GM23338 (cell line): ENCODE measurements at regions not wholly inside any gene's neighbourhood (a gene's known extent, or its start where the extent isn't known, plus 50 kb on each side); places are given as distances from the start of the nearest gene placed in this dataset.

Experiments
- ATAC-seq: fragments of 200-7000 bp; cut with Tn5 transposase; 3 replicates; pipeline ENCODE4 v1.9.1; 2020
- DNase-seq: peaks from one replicate; pipeline ENCODE4 v3.0.0-alpha.2; 2015; ENCODE audit warnings: low spot score
- H2AFZ ChIP-seq: fragments of 200-600 bp; sonication (generic); 2 replicates; pipeline ENCODE4 v1.8.0; 2016; ENCODE audit warnings: antibody characterized with exemption, mild to moderate bottlenecking, moderate library complexity
- H3F3A ChIP-seq: fragments of 200-600 bp; sonication (generic); replicated peaks from 2 replicates; pipeline ENCODE4 v1.8.0; 2017; ENCODE audit warnings: antibody characterized with exemption, mixed run types, low read depth
- H3K27ac ChIP-seq: fragments of 200-600 bp; sonication (generic); 2 replicates; pipeline ENCODE4 v1.6.1; 2016; ENCODE audit warnings: low read depth
- H3K27me3 ChIP-seq: fragments of 200-600 bp; sonication (generic); 2 replicates; pipeline ENCODE4 v1.8.0; 2016; ENCODE audit warnings: mild to moderate bottlenecking, mixed run types, moderate library complexity; ENCODE audit not compliant: insufficient read depth
- H3K36me3 ChIP-seq: fragments of 200-600 bp; sonication (generic); 2 replicates; pipeline ENCODE4 v1.8.0; 2016; ENCODE audit warnings: mild to moderate bottlenecking; ENCODE audit not compliant: insufficient read depth
- H3K4me1 ChIP-seq: fragments of 200-600 bp; sonication (generic); 2 replicates; pipeline ENCODE4 v1.8.0; 2016; ENCODE audit warnings: mild to moderate bottlenecking, moderate library complexity; ENCODE audit not compliant: insufficient read depth
- H3K4me2 ChIP-seq: fragments of 200-600 bp; sonication (generic); 2 replicates; pipeline ENCODE4 v1.7.1; 2017; ENCODE audit warnings: mixed run types
- H3K4me3 ChIP-seq: fragments of 200-600 bp; sonication (generic); 2 replicates; pipeline ENCODE4 v1.6.1; 2016; ENCODE audit warnings: mixed run types
- H3K79me2 ChIP-seq: fragments of 200-600 bp; sonication (generic); replicated peaks from 2 replicates; pipeline ENCODE4 v1.8.0; 2017; ENCODE audit warnings: mild to moderate bottlenecking; ENCODE audit not compliant: insufficient read depth
- H3K9me2 ChIP-seq: fragments of 200-600 bp; sonication (generic); 2 replicates; pipeline ENCODE4 v1.8.0; 2017; ENCODE audit not compliant: insufficient read depth
- H4K20me1 ChIP-seq: fragments of 200-600 bp; sonication (generic); replicated peaks from 2 replicates; pipeline ENCODE4 v1.8.0; 2017; ENCODE audit warnings: mild to moderate bottlenecking; ENCODE audit not compliant: insufficient read depth
- H3K27ac Mint-ChIP-seq: 2 replicates; pipeline ENCODE4 v1.8.0; 2020; ENCODE audit warnings: inconsistent platforms, mild to moderate bottlenecking, moderate library complexity, mixed read lengths
- H3K27me3 Mint-ChIP-seq: 3 replicates; pipeline ENCODE4 v1.8.0; 2022; ENCODE audit warnings: low read depth, mild to moderate bottlenecking, moderate library complexity, mixed read lengths, inconsistent platforms; ENCODE audit not compliant: insufficient read depth, poor library complexity
- H3K36me3 Mint-ChIP-seq: 3 replicates; pipeline ENCODE4 v1.8.0; 2021; ENCODE audit warnings: low read depth, mild to moderate bottlenecking, inconsistent platforms, moderate library complexity, mixed read lengths
- H3K4me1 Mint-ChIP-seq: 3 replicates; pipeline ENCODE4 v1.8.0; 2020; ENCODE audit warnings: mild to moderate bottlenecking, inconsistent platforms, mixed read lengths
- H3K4me3 Mint-ChIP-seq: 3 replicates; pipeline ENCODE4 v1.8.0; 2021; ENCODE audit warnings: moderate library complexity, mild to moderate bottlenecking, inconsistent platforms, mixed read lengths
- H3K9me3 Mint-ChIP-seq: 3 replicates; pipeline ENCODE4 v1.8.0; 2020; ENCODE audit warnings: moderate library complexity, mild to moderate bottlenecking, inconsistent platforms, mixed read lengths
- CREB1 ChIP-seq: fragments of 250-450 bp; sonication (Bioruptor Pico); IDR thresholded peaks from 2 replicates; pipeline ENCODE4 v1.5.0; 2020; ENCODE audit warnings: low read depth, mild to moderate bottlenecking, moderate library complexity
- EZH2 ChIP-seq: fragments of 200-600 bp; sonication (generic); IDR thresholded peaks from one replicate; pipeline ENCODE4 v1.8.0; 2017; ENCODE audit warnings: antibody characterized with exemption, mild to moderate bottlenecking, low read depth; ENCODE audit not compliant: unreplicated experiment
- EZH2phosphoT487 ChIP-seq: fragments of 200-600 bp; sonication (generic); IDR thresholded peaks from one replicate; pipeline ENCODE4 v1.8.1; 2018; ENCODE audit warnings: antibody characterized with exemption; ENCODE audit not compliant: unreplicated experiment
- NANOG ChIP-seq: IDR thresholded peaks from 2 replicates; pipeline ENCODE4 v1.6.1; 2016; ENCODE audit warnings: antibody characterized with exemption, borderline replicate concordance
- POLR2AphosphoS5 ChIP-seq: IDR thresholded peaks from 2 replicates; pipeline ENCODE4 v1.6.1; 2016; ENCODE audit warnings: antibody characterized with exemption, low read depth
- STAT1 ChIP-seq: IDR thresholded peaks from one replicate; pipeline ENCODE4 v1.6.1; 2016; ENCODE audit warnings: antibody characterized with exemption; ENCODE audit not compliant: unreplicated experiment
- ZNF114 ChIP-seq: fragments of 250-450 bp; sonication (Bioruptor Pico); IDR thresholded peaks from 2 replicates; pipeline ENCODE4 v1.5.0; 2020; ENCODE audit warnings: mild to moderate bottlenecking, moderate library complexity
- ZNF331 ChIP-seq: fragments of 250-450 bp; sonication (Bioruptor Pico); IDR thresholded peaks from 2 replicates; pipeline ENCODE4 v1.5.0; 2020; ENCODE audit warnings: low read depth, mild to moderate bottlenecking, moderate library complexity
- TF ChIP-seq, protein P1 (sequence below), 2 experiments: fragments of 200-600 bp in 1 of 2; sonication (generic) in 1 of 2; conservative IDR thresholded peaks; 2 replicates each; pipeline versions ENCODE4 v1.5.1 to v1.6.1; 2016 to 2017; ENCODE audit warnings: antibody characterized with exemption in 2 of 2, low read depth in 2 of 2, mild to moderate bottlenecking in 2 of 2, moderate library complexity in 1 of 2
- TF ChIP-seq, protein P2 (sequence below): IDR thresholded peaks from one replicate; pipeline ENCODE4 v1.6.1; 2018; ENCODE audit warnings: antibody characterized with exemption; ENCODE audit not compliant: unreplicated experiment
- TF ChIP-seq, protein P3 (sequence below): IDR thresholded peaks from 2 replicates; pipeline ENCODE4 v1.6.1; 2016; ENCODE audit warnings: antibody characterized with exemption

DNA sequence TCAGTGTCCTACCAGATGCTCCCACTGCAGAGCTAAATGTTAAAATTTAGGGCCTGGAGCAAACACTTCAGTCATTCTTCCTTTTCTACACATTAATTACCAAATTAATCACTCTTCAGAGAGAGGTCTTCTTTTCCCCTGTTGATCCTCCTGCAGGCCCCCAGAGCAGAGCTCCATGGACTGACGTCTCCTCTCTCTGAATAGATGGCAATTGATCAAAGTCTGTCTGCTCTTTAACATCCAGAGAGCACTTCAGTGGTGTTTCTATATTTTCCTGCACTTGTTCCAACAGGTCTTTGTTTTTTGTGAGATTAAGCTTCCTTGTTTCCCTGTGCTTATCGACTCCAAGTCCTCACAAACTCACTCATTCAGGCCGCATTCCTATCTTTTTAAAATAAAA is 239.3 kb downstream of the SIPA1L2 start:
- no peak for TF ChIP-seq CREB1 (CRISPR knock-in tag)
- TF ChIP-seq, protein P1, sequence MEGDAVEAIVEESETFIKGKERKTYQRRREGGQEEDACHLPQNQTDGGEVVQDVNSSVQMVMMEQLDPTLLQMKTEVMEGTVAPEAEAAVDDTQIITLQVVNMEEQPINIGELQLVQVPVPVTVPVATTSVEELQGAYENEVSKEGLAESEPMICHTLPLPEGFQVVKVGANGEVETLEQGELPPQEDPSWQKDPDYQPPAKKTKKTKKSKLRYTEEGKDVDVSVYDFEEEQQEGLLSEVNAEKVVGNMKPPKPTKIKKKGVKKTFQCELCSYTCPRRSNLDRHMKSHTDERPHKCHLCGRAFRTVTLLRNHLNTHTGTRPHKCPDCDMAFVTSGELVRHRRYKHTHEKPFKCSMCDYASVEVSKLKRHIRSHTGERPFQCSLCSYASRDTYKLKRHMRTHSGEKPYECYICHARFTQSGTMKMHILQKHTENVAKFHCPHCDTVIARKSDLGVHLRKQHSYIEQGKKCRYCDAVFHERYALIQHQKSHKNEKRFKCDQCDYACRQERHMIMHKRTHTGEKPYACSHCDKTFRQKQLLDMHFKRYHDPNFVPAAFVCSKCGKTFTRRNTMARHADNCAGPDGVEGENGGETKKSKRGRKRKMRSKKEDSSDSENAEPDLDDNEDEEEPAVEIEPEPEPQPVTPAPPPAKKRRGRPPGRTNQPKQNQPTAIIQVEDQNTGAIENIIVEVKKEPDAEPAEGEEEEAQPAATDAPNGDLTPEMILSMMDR (conservative IDR thresholded peaks at IDR 0.05; ENCODE audit: low read depth in 2 of 2), result no peak
- no peak for TF ChIP-seq STAT1
- TF ChIP-seq ZNF114 (CRISPR knock-in tag), result no peak
- no peak for TF ChIP-seq EZH2phosphoT487
- TF ChIP-seq, protein P2, sequence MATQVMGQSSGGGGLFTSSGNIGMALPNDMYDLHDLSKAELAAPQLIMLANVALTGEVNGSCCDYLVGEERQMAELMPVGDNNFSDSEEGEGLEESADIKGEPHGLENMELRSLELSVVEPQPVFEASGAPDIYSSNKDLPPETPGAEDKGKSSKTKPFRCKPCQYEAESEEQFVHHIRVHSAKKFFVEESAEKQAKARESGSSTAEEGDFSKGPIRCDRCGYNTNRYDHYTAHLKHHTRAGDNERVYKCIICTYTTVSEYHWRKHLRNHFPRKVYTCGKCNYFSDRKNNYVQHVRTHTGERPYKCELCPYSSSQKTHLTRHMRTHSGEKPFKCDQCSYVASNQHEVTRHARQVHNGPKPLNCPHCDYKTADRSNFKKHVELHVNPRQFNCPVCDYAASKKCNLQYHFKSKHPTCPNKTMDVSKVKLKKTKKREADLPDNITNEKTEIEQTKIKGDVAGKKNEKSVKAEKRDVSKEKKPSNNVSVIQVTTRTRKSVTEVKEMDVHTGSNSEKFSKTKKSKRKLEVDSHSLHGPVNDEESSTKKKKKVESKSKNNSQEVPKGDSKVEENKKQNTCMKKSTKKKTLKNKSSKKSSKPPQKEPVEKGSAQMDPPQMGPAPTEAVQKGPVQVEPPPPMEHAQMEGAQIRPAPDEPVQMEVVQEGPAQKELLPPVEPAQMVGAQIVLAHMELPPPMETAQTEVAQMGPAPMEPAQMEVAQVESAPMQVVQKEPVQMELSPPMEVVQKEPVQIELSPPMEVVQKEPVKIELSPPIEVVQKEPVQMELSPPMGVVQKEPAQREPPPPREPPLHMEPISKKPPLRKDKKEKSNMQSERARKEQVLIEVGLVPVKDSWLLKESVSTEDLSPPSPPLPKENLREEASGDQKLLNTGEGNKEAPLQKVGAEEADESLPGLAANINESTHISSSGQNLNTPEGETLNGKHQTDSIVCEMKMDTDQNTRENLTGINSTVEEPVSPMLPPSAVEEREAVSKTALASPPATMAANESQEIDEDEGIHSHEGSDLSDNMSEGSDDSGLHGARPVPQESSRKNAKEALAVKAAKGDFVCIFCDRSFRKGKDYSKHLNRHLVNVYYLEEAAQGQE, result no peak
- TF ChIP-seq POLR2AphosphoS5, result no peak
- TF ChIP-seq ZNF331 (CRISPR knock-in tag), result no peak
- TF ChIP-seq EZH2, result no peak
- TF ChIP-seq, protein P3, sequence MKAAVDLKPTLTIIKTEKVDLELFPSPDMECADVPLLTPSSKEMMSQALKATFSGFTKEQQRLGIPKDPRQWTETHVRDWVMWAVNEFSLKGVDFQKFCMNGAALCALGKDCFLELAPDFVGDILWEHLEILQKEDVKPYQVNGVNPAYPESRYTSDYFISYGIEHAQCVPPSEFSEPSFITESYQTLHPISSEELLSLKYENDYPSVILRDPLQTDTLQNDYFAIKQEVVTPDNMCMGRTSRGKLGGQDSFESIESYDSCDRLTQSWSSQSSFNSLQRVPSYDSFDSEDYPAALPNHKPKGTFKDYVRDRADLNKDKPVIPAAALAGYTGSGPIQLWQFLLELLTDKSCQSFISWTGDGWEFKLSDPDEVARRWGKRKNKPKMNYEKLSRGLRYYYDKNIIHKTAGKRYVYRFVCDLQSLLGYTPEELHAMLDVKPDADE, result no peak
- TF ChIP-seq NANOG, result no peak
- peaks cover 18% of the 10 kb centered on the region for H3K4me1 Mint-ChIP-seq
- ATAC-seq, result no peak

More for the DNA sequence above, 239.3 kb downstream of the SIPA1L2 start:
- Mint-ChIP-seq H3K27ac (no peak overlapping the region), H3K9me3 (no peaks in the 10 kb centered on the region), H3K27me3 (peaks cover 8% of the 10 kb centered on the region), H3K4me3 (no peak overlapping the region), H3K36me3 (no peaks in the 10 kb centered on the region)
- Histone ChIP-seq H3K27ac (no peak overlapping the region), H3K79me2 (no peaks in the 10 kb centered on the region), H3K36me3 (no peaks in the 10 kb centered on the region), H3K4me2 (no peak overlapping the region), H3K4me1 (peaks cover 7% of the 10 kb centered on the region), H3F3A (no peaks in the 10 kb centered on the region), H3K4me3 (no peak overlapping the region), H4K20me1 (no peaks in the 10 kb centered on the region), H3K9me2 (peaks cover 19% of the 10 kb centered on the region), H2AFZ (no peak overlapping the region), H3K27me3 (no peaks in the 10 kb centered on the region)
- DNase-seq, result no peak
